ENCODE measurements at regions not wholly inside any gene's neighbourhood (a gene's known extent, or its start where the extent isn't known, plus 50 kb on each side); places are given as distances from the start of the nearest gene placed in this dataset.

DNA sequence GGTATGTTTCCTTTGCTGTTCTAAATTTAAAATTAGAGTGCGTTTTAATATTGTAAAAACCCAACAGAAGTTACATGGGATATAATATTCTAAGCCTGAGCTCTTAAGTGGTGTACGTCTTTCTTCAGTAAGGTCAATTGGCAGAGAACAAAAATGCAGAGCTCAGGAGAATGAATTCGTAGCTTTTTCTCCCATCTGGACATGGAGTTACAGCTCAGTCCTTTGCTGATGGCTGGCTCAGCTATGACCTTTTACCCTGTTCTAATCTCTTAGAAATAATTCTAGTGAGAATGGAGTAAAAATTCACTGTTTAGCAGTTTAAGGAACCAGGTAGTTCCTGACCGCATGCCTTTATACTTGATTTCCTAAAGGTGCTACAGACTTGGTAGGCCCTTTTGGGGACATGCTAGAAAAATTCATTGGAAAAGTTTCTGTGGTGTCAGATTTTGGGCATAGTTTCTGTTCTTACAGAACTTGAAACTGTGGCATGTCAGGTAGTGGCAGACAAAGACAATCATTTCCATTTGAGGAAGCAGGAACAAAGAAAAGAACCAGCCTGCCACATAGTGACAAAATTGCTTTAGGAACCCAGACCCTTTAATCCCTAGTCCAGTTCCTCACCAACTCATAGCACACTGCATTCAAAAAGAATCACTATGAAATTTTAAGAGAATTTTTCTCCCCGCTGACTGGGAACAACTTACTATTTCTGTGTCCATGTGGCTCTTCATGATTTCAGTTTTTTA is 566.8 kb upstream of the ZNF804A start:
- ChIA-PET POLR2A (no interaction called here), CTCF (interaction anchor here (0.6 to 0.9 kb wide), 2 partner anchors 9 to 225 kb away, joined by 3 read pairs; no protein-coding TSS in a partner anchor)
- TF ChIP-seq, protein P1, sequence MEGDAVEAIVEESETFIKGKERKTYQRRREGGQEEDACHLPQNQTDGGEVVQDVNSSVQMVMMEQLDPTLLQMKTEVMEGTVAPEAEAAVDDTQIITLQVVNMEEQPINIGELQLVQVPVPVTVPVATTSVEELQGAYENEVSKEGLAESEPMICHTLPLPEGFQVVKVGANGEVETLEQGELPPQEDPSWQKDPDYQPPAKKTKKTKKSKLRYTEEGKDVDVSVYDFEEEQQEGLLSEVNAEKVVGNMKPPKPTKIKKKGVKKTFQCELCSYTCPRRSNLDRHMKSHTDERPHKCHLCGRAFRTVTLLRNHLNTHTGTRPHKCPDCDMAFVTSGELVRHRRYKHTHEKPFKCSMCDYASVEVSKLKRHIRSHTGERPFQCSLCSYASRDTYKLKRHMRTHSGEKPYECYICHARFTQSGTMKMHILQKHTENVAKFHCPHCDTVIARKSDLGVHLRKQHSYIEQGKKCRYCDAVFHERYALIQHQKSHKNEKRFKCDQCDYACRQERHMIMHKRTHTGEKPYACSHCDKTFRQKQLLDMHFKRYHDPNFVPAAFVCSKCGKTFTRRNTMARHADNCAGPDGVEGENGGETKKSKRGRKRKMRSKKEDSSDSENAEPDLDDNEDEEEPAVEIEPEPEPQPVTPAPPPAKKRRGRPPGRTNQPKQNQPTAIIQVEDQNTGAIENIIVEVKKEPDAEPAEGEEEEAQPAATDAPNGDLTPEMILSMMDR (IDR thresholded peaks at IDR 0.05; ENCODE audit: insufficient read depth, low read depth, low read length), result no peak
- DNase-seq (ENCODE audit: low read depth), result no peak
- Histone ChIP-seq H3K4me3 (ENCODE audit: low read depth, low read length) (no peak overlapping the region), H3K27me3 (ENCODE audit: control insufficient read depth, insufficient read depth, low read length) (no peaks in the 10 kb centered on the region), H3K36me3 (ENCODE audit: control insufficient read depth, insufficient read depth, low read length) (no peaks in the 10 kb centered on the region)

DNA sequence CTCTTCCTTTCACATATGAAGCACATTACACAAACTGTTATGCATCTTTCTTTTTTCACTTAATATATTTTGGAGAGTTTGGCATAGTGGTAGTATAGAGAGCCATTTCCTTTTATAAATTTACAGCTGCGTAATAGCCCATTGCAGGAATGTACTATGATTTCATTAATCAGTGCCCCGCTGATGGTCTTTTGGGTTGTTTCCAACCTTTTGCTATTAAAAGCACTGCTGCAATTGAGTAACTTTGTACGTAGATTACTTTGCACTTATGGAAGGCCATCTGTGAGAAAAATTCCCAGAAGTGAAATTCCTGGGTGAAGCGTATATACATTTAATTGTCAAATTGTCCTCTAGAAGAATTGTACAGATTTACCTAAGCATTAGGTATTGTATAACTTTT is 565.3 kb upstream of the ZNF804A start:
- TF ChIP-seq, protein P1 (IDR thresholded peaks at IDR 0.05; ENCODE audit: insufficient read depth, low read depth, low read length), result no peak
- ChIA-PET CTCF (no interaction called here), POLR2A (no interaction called here)
- Histone ChIP-seq H3K27me3 (ENCODE audit: control insufficient read depth, insufficient read depth, low read length) (no peaks in the 10 kb centered on the region), H3K36me3 (ENCODE audit: control insufficient read depth, insufficient read depth, low read length) (no peaks in the 10 kb centered on the region), H3K4me3 (ENCODE audit: low read depth, low read length) (no peak overlapping the region)
- no peak for DNase-seq (ENCODE audit: low read depth)

DNA sequence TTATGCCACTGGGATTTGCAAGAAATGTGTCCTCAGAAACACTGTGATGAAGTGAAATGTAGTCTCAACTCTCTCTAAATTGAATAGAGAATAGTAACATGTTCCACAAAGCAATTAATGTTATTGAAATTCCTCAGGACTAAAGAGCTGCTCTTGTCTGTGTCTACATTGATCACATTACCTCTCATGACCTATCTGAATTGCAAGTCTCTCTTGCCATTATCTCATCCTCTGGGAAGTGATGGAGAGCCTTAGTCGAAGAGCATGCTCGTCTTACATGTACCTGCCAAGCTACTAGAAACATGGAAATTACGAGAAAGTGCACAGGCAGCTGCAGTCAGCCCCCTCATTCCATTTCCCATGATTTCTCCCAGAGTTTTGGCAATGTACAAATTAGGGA is 561.1 kb upstream of the ZNF804A start:
- H3K27me3 ChIP-seq (ENCODE audit: control insufficient read depth, insufficient read depth, low read length), result no peaks in the 10 kb centered on the region
- DNase-seq (ENCODE audit: low read depth), result no peak
- ChIA-PET CTCF (no interaction called here), POLR2A (no interaction called here)
- no peaks in the 10 kb centered on the region for H3K36me3 ChIP-seq (ENCODE audit: control insufficient read depth, insufficient read depth, low read length)
- TF ChIP-seq, protein P1 (IDR thresholded peaks at IDR 0.05; ENCODE audit: insufficient read depth, low read depth, low read length), result no peak
- no peak overlapping the region for H3K4me3 ChIP-seq (ENCODE audit: low read depth, low read length)

DNA sequence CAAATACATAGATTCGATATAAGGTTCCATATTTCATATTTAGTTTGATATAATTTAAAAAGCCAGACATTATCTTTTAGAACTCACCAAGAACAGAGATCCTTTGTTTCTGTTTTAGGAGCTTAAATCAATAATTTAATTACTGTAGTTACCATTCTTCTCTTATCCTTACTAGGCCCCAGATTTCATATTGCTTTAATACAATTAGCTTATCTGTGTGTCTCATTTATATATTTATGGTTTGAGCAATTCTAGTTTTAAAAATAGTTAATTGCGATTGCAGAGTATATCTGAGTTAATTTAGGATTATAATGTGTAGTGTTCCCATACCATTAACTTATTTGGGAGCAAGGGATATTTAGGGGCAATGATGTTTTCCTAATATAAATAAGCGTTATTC is 558.8 kb upstream of the ZNF804A start:
- DNase-seq (ENCODE audit: low read depth), result no peak
- ChIA-PET CTCF (no interaction called here), POLR2A (no interaction called here)
- Histone ChIP-seq H3K36me3 (ENCODE audit: control insufficient read depth, insufficient read depth, low read length) (no peaks in the 10 kb centered on the region), H3K4me3 (ENCODE audit: low read depth, low read length) (no peak overlapping the region), H3K27me3 (ENCODE audit: control insufficient read depth, insufficient read depth, low read length) (no peaks in the 10 kb centered on the region)
- TF ChIP-seq, protein P1 (IDR thresholded peaks at IDR 0.05; ENCODE audit: insufficient read depth, low read depth, low read length), result no peak

DNA sequence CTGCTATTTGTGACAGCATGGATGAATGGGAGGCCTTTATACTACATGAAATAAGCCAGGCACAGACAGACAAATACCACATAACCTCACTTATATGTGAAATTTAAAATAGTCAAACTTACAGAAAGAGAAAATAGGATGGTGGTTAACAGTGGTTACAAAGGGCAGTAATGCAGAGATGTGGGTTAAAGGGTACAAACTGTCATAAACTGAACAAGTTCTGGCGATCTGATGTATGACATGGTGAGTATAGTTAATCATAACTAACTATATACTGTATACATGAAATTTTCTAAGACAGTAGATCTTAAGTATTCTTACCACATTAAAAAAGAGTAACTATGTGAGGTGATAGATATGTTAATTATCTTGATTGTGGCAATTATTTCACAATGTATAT is 558.1 kb upstream of the ZNF804A start:
- TF ChIP-seq, protein P1 (IDR thresholded peaks at IDR 0.05; ENCODE audit: insufficient read depth, low read depth, low read length), result no peak
- CTCF ChIA-PET, result no interaction called here

More for the DNA sequence above, 558.1 kb upstream of the ZNF804A start:
- H3K4me3 ChIP-seq (ENCODE audit: low read depth, low read length), result no peak overlapping the region
- H3K36me3 ChIP-seq (ENCODE audit: control insufficient read depth, insufficient read depth, low read length), result no peaks in the 10 kb centered on the region
- POLR2A ChIA-PET, result no interaction called here
- no peak for DNase-seq (ENCODE audit: low read depth)
- H3K27me3 ChIP-seq (ENCODE audit: control insufficient read depth, insufficient read depth, low read length), result no peaks in the 10 kb centered on the region

Data from BJ (cell line).